BE2C (cell line): ENCODE measurements at regions not wholly inside any gene's neighbourhood (a gene's known extent, or its start where the extent isn't known, plus 50 kb on each side); places are given as distances from the start of the nearest gene placed in this dataset.
"Not testable (repeated sequence)": the region's sequence is repeated elsewhere in the genome, so short reads cannot be mapped to it uniquely, and the experiment has no call there.

Experiments used
- DNase-seq: peaks from one replicate; pipeline ENCODE4 v3.0.0-alpha.2; 2020
- H3K27me3 ChIP-seq: fragments of 250-450 bp; sonication (Bioruptor Pico); 2 replicates; pipeline ENCODE4 v1.5.1; 2020; ENCODE audit warnings: mild to moderate bottlenecking
- H3K36me3 ChIP-seq: fragments of 250-450 bp; sonication (Bioruptor Pico); 2 replicates; pipeline ENCODE4 v1.5.1; 2020; ENCODE audit warnings: mild to moderate bottlenecking
- H3K4me1 ChIP-seq: fragments of 250-450 bp; sonication (Bioruptor Pico); 2 replicates; pipeline ENCODE4 v1.5.1; 2020
- H3K4me3 ChIP-seq: 2 replicates; pipeline ENCODE4 v1.5.1; 2011; ENCODE audit warnings: low read depth, low read length
- H3K9me3 ChIP-seq: fragments of 250-450 bp; sonication (Bioruptor Pico); 2 replicates; pipeline ENCODE4 v1.5.1; 2020
- CTCF ChIP-seq: IDR thresholded peaks from 2 replicates; pipeline ENCODE4 v1.5.1; 2012; ENCODE audit warnings: mild to moderate bottlenecking, low read depth, low read length

GRCh38 chr2:187618813-187619212 is 64.6 kb upstream of the TFPI start:
- Histone ChIP-seq H3K36me3 (no peaks in the 10 kb centered on the region), H3K4me3 (no peak overlapping the region), H3K4me1 (no peaks in the 10 kb centered on the region), H3K27me3 (no peaks in the 10 kb centered on the region), H3K9me3 (no peaks in the 10 kb centered on the region)
- DNase-seq: no peak
- no peak for TF ChIP-seq CTCF

- no peaks in the 10 kb centered on the region for H3K4me1 ChIP-seq
- no peak for TF ChIP-seq CTCF
Observed at GRCh38 chr2:187627153-187627552, 72.9 kb upstream of the TFPI start.

GRCh38 chr2:187636731-187637391 is 82.6 kb upstream of the TFPI start:
- not testable (repeated sequence) for H3K4me1 ChIP-seq, H3K9me3 ChIP-seq, H3K27me3 ChIP-seq, H3K4me3 ChIP-seq, H3K36me3 ChIP-seq, DNase-seq

More at GRCh38 chr2:187627153-187627552, 72.9 kb upstream of the TFPI start:
- Histone ChIP-seq H3K4me3 (no peak overlapping the region), H3K36me3 (no peaks in the 10 kb centered on the region), H3K27me3 (no peaks in the 10 kb centered on the region), H3K9me3 (no peaks in the 10 kb centered on the region)
- no peak for DNase-seq

GRCh38 chr2:187637392-187637740 is 83.1 kb upstream of the TFPI start:
- H3K4me3 ChIP-seq, H3K36me3 ChIP-seq, H3K4me1 ChIP-seq, H3K9me3 ChIP-seq, H3K27me3 ChIP-seq, DNase-seq: not testable (repeated sequence)

- H3K4me3 ChIP-seq, H3K9me3 ChIP-seq, DNase-seq, H3K27me3 ChIP-seq, H3K36me3 ChIP-seq, H3K4me1 ChIP-seq: not testable (repeated sequence)
Observed at GRCh38 chr2:187637771-187638170, 83.5 kb upstream of the TFPI start.

- H3K4me3 ChIP-seq: no peak overlapping the region
Observed at GRCh38 chr2:187638840-187639239, 84.6 kb upstream of the TFPI start.

GRCh38 chr2:187640926-187641510 is 86.8 kb upstream of the TFPI start:
- TF ChIP-seq CTCF: no peak
- H3K4me3 ChIP-seq: no peak overlapping the region
- no peaks in the 10 kb centered on the region for H3K4me1 ChIP-seq
- H3K27me3 ChIP-seq: no peaks in the 10 kb centered on the region
- no peak for DNase-seq
- H3K36me3 ChIP-seq: no peaks in the 10 kb centered on the region
- H3K9me3 ChIP-seq: no peaks in the 10 kb centered on the region

More at GRCh38 chr2:187638840-187639239, 84.6 kb upstream of the TFPI start:
- TF ChIP-seq CTCF: no peak
- Histone ChIP-seq H3K27me3 (no peaks in the 10 kb centered on the region), H3K9me3 (no peaks in the 10 kb centered on the region), H3K4me1 (no peaks in the 10 kb centered on the region), H3K36me3 (no peaks in the 10 kb centered on the region)
- no peak for DNase-seq
